Activated naive CD4-positive, alpha-beta T cell (primary cell): ENCODE measurements at regions not wholly inside any gene's neighbourhood (a gene's known extent, or its start where the extent isn't known, plus 50 kb on each side); places are given as distances from the start of the nearest gene placed in this dataset.
"Not testable (repeated sequence)": the region's sequence is repeated elsewhere in the genome, so short reads cannot be mapped to it uniquely, and the experiment has no call there.

Source experiments
- DNase-seq, 4 experiments: peaks; one replicate each; lab custom pipeline; 2025; lab: John Stamatoyannopoulos, UW

DNA sequence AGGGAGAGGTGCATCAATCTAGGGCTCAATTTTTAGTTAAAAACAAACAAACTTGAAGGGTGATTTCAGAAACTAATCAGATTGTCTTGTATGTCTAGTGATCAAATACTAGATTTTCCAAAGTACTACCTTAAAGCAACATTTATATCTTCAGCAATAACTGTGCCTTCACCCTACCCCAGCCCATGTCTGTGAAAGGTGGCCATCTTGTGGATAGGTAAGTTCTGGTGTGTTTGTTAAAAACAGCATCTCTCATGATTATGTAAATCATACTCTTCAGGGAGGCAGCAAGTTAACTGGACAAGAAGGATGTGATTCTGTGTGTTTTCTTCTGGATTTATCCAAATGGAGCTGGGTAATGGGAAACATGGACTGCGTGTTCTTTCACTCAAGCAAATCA is 81.4 kb upstream of the ACSL1 start:
- DNase-seq = no peak

DNA sequence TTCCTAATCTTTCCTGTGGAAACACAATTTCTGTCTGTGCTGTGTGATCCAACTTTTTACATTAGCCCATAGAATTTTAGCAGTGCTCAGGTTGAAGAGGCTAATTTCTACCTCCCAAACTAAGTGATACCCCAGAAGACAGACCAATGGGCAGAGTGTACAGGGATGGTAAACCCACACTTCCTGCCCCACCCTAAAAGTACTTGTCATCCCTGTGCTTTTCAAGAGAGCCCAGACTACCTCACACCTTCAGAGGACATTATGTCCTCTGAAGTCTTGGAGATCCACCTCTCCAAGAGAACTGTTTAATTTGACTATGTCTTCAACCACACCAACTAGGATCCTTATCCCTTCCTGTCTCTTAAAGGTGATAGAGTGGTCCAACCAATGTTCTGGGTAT is 82.0 kb upstream of the ACSL1 start:
- DNase-seq = no peak

DNA sequence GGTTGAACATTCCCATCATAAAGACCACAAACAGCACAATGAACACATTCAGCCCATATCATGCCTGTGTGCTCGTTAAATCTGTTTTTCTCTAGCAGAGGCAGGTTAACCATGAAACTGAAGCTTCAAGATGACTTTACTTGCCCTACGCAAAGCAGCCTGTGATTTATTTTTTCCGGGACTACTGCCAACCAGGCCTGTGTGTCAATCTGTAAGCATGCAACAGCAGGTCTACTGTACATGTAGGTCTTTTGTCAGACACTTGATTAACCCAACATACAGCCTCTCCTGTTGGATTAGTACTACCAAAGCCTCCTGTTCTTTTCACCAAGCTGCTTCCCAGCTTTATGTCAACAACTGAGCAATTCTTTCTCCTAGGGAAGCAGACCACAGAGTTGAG is 85.5 kb upstream of the ACSL1 start:
- DNase-seq = no peak

DNA sequence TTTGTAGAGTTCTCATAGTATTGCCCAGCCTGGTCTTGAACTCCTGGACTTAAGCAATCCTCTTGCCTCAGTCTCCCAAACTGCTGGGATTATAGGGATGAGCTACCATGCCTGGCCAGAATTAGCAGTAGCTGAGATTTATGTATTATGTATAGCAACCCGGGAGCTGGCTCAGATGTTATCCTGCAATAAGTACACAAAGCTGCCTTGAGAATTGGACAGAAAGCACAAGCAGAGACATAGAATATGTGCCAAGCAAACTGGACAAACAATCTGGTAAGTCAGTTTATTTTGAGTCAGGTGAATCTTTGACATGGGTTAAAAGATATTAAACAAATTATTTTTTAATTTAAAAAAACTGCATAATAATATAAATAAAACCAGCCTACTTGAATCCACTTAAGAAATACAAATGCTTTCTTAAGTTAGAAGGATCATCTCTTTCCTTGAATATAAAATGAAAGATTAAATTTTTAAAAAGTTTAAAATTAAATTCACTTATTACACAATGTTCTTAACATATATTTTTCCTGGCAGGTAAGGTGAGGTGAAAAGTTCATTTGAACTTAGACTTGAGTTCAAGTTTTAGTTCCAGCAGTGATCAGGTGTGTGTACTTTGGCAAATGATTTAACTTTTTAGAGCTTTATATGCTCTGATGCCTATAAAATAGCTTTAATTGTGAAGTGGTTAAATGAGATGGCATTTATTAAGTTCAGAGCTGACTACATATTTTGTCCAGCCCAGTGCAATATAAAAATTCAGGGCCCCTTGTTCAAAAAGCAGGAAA is 87.8 kb upstream of the ACSL1 start:
- DNase-seq = no peak

DNA sequence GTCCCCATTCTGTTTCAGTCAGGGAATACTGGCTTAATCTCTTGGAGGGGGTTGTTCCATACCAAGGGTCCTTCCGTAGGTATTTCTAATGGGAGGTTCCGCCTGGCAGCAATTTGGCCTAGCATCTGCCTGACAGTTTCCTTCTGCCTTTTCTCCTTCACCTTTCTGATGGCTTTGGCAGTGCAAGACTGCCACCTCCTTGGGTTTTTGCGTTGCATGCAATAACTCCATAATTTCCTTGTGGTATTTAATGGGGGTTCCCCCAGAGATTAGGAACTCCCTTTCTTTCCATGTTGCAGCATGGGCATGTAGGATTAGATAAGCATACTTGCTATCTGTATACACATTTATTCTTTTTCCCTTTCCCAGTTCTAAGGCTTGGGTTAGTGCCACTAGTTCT is 93.0 kb upstream of the ACSL1 start:
- DNase-seq = not testable (repeated sequence)

DNA sequence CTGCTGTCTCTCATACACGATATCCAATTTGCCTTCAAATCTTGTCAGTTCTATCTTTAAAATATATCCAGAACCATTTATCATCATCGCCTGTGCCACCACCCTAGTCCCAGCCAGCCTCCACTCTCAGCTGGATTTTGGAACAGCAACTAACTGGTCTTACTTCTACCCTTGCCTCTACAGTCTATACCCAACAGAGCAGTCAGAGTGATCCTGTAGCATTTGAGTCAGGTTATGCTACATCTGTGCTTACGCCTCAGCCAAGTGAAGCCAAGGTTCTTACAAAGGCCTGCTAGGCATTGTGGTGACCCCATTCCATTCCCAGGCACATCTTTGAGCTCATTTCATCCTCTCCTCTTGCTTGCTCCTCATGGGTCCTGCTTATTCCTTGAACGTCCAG is 95.7 kb upstream of the ACSL1 start:
- DNase-seq = no peak

DNA sequence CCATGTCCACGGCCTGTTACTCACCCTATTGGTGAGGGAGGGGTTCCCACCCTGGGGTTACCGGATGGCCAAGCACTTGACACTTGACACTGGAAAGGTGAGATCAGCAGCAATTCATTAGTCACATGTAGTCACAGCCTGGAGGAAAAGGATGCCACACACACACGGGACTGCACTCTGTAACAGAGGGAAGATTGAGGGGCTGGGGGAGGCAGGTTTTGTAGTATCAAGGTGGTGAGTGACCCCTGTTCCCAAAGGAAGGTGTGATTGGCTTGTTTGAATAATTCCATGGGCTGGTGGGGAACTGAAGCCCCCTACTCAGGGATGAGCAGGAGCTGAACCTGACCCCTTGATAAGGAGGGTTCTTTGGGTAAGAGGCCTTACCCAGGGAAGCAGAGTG is 96.0 kb upstream of the HELT start:
- DNase-seq = no peak

DNA sequence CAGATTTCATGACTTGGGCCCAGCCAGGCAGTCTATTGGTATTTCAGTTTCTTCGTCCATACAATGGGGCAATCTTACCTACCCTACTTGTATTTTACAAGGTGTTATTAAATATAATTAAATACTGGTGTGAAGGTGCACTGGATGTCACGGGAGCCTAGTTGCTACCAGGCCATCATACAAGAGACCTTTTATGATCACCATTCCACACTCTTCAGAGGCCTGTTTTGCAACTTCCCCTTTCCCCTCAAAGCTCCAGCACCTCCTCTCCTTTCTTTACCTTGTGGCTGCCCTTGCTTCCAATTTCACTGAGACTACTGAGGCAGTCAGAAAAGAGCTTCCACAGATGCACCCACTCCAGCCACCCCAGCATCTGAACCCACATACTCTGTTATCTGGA is 93.8 kb upstream of the HELT start:
- no peak for DNase-seq

DNA sequence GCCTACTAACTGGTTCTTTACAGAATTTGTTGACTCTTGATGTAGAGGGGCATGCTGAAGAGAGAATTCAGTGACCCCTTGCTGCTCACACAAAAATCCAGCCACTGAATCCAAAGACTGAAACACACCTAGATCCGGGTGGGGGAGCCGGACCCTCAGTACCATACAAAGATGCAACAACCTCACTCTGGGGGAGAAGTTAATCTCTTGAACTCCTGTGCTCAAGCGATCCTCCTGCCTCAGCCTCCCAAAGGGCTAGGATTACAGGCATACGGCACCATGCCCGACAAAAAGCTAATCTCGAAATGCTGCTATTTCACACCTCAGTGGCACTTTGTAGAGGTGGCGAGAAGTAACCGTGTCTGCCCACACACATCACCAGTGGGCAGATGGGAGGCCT is 88.8 kb upstream of the HELT start:
- DNase-seq = no peak

DNA sequence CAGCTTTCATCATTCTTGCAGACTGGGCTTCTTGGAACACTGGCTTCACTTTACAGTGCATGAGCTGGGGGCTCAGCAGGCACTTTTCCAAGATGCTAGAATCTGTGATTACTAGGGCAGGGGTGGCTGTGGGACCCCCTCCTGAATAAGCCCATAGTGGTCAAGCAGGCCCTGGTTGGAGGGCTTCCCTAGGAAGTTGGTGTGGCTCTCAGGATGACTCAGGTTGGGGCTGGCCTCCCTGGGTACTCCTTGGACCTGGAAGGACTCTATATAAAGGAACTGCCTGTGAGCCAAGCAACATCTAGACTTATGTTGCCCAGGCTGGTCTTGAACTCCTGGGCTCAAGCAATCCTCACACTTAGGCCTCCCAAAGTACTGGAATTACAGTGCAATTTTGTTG is 88.3 kb upstream of the HELT start:
- no peak for DNase-seq

DNA sequence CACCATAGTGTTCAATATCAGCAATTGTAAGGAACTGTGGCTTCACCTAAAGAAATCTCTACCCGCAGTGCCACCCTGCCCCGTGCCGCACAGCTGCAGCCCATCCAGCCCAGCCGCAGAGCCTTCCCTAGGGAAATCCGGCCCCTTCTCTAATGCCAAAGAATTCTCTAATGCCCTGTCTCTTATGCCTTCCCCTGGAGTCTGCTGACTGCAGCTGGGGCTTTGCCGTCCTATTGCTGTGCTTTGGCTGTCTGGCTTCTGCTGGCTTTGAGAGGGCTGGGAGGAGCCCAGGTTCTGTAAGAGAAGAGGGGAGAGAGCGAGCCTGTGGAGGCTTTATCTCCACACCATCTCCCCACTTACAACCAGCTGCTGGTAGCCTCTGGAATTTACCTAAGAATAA is 85.9 kb upstream of the HELT start:
- DNase-seq = no peak

DNA sequence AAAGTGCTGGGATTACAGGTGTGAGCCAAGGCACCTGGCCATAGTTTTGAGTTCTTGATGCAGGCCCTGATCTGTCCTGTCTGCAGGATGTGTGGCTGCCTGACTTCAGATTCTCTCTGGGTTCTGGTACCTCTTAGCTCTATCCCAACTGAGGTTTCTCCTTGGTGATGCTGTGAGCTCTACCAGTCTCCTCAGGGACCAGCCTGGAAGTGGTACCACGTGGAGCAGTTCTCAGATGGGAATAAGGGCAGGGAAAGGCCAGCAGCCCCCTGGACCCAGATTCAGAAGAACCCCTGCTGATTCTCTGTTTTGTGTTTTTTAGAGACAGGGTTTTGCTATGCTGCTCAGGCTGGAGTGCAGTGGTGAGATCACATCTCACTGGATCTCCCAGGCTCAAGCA is 85.0 kb upstream of the HELT start:
- DNase-seq = no peak

DNA sequence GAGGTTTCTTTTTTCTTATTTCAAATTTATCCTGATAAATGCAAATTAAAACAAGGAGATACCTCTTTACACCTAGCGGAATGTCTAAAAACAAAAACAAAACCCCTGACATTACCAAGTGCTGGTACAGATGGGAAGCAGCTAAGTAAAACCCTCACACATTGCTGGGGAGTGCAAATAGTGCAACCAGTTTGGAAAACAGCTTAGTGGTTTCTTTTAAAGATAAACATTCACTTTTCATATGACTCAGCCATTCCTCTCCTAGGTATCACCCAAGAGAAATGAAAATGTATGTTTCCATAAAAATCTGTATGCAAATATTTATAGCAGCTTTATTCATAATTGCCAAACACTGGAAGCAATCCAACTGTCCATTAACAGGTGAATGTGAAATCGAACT is 84.1 kb upstream of the HELT start:
- no peak for DNase-seq

DNA sequence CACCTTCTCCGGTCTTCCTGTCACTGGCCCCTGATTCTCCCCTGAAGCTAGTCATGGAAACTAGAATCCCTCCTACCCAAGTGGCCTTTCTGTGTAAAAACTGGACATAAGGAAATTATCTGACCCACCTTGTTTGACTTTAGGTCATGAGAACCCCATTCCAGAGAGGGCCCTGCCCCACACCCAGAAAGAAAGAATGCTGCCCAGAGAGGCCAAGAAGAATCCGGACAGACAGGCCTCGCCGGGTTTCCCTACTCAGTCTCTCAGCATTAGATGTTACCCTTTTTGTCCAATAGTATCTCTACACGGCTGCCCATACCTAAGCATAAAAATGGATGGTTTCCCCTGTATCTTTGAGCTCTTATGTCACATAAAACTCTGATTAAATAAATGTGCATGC is 83.3 kb upstream of the HELT start:
- no peak for DNase-seq

DNA sequence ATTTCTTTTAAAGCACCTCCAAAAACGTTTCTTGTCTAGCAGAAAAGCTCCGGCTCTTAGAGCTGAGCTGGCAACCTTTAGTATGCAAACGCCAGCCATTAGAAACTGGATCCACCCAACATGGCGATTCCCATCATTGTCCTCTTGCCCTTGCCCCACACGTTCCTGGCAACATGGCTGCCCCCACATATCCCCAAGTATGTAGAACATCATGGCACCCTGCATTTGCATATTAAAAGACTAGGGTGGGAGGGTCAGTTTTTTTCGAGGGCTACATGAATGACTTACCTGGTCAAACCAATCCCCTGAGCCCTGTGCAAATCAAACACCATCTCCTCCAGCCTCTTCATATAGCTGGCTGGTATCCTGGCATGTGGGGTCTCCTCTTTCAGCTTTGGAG is 82.2 kb upstream of the HELT start:
- DNase-seq = no peak

DNA sequence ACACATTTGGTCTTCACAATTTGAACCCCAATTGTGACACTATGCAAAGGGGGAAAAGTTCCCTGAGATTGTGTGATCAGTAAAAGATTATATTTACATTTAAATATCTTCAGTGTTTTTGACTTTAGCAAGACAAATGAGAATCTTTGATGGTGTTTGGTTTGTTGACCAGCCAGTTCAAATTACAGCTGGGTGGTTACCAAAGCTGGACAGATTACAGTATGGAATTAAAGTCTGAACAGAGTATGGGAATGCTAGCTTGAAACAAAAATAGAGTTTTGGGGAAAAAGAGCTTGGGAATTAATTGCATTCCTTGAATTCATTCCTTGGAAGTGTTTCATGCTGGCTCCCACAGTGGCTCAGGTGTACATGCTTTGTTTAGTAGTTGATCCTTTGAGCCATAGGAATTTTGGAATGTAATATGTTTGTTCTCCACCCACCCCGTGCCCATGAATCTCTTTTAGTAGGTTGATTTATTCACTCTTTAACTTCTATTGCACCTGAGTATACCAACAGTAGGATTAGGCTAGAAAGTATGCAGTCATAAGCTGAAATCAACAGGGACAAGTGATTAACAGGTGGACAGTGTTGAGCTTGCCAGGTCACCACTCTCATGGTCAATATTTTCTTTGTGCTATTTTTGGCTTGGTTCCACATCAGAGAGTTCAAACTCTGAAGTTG is 81.1 kb upstream of the HELT start:
- no peak for DNase-seq

DNA sequence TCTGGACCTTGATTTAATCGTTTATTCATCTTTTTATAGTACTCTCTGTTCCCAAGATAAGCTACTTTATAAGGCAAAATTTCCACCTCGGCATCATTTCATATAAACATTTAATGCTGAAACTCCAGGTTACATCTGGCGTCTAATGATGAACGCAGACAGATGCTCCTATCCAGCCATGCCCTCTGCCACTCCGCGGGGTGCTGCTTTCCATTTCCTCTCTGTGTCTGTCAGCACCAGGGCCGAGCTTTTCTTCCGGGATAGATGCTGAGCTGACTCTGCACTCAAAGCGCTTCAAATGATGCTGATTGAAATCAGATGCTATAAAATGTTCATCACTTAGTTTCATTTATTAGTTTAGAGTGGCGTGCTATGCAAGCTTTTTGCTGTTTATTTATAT is 80.5 kb upstream of the HELT start:
- DNase-seq = no peak

DNA sequence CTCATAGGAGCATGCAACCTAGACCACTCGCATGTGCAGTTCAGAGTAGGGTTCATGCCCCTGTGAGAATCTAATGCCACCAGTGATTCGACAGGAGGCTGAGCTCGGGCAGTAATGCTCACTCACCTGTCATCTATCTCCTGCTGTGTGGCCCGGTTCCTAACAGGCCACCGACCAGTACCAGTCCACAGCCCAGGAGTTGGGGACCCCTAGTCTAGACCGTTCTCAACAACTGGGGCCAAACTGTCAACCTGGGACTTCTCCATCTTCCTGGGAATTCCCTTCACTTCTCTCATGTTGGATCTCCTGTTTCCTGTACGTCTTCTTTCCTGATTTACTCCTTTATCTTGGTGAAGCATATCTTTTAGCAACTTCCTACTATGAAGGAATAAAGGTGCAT is 79.4 kb upstream of the HELT start:
- DNase-seq = no peak

DNA sequence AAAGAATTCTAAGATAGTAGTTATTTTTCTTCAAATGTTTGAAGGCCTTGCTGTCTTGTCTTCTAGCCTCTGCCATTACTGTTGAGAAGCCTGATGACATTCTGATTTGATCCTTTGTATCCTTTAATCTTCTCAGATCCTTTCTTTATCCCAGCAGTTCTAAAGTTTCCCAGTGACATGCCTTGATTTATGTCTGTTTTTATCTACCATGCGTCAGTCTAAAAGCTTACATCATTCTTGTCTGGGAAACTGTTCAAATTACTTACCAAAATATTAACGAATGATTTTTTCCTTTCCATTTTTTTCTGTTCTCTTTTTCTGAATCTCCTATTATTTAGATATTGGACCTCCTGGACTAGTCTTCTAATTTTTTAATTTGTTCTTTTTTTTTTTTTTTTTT is 78.3 kb upstream of the HELT start:
- no peak for DNase-seq

DNA sequence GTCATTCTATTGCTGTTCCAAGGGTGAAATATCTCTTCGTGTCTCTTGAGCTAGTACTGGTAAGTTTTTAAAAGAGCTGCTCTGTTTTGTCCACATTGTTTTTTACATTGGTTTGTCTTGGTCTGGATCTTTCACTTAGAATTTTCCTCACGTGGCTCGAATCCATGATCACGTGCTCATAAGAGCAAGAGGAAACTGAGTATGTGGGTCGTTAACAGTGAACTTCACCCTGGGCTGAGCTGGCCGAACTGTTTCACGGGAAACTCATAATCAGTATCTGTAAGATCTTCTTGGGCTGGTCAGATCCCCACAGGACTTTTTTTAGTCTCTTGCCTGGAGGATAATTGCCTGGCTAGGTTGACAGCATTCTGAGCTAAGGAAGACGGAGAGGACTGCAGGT is 77.8 kb upstream of the HELT start:
- DNase-seq = no peak

DNA sequence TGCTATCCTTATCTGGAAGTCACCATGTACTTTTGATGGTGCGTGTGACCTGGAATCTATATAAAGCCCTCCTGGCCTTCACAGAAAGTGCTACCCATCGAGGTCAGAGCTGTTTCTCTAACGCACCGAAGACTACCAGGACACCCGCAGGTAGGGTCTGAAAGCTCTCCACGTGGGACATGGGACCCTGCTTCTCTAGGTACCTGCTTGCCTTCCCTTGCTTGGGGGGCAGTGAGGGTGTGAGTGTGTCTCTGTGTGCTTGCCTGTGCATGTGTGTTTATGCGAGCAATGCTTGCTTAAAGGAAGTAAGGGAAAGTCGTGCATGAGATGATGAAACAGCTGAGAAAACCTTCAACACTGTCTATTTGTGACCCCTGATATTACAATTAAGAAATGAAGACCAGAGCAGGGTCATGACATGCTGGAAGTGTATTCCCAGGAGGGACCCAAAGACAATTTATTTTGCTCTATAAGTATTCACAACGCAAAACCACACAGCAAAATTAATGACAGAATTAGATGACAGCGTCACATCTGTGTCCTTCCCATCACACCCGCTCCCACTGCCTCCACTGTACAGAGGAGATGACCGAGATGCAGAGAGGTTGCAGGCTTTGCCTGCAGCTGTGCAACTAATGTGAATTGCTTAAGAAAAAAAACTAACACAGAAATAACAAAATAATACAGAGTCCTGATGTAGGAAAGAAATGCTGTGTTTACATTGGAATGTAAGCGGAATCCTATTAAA is 76.4 kb upstream of the HELT start:
- DNase-seq = no peak

DNA sequence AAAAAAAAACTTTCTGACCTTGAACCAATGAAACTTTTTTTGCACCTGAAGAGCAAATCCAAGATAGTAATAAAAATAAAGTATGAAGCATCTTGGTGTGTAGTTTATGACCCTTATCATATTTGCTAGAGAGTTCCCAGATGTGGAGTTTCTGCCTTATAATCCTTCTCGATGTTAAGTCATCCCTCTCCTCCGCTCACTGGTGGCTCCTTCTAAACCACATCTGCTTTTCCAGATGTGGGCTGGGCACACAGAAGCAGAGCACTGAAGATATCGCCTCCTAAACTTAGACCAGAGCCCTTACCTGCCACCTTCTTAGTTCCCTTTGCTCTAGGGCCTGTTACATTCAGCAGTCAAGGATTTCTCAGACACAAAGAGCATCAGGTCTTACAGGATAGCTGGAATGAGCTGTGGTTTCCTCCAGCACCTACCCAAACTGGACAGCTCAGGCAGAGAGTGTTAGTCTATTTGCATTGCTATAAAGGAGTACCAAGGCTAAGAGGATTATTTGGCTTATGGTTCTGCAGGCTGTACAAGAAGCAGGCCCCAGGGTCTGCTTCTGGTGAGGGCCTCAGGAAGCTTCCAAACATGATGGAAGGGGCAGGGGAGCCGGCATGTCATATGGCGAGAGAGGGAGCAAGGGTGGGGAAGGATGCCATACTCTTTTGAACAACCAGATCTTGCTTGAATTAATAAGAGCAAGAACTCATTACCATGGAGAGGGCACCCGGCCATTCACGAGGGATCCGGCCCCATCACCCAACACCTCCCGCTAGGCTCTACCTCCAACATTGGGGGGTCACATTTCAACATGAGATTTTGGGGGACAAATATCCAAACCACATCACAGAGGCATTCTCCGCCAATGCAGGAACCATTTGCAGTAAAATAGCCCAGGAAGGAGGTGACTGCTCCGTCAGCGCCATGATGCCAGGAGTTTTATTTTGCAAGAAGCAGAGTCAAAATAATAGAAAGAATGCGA is 75.6 kb upstream of the HELT start:
- no peak for DNase-seq
